Activated naive CD4-positive, alpha-beta T cell treated with anti-CD3 and anti-CD28 coated beads for 36 hours (primary cell): ENCODE measurements at regions not wholly inside any gene's neighbourhood (a gene's known extent, or its start where the extent isn't known, plus 50 kb on each side); places are given as distances from the start of the nearest gene placed in this dataset.

Experiments
- CTCF ChIA-PET: fragments of 350-600 bp; sonication (Branson Sonifier 250); formaldehyde crosslinking; loops from one replicate; lab custom pipeline; 2021; ENCODE audit warnings: antibody characterized with exemption; lab: Charles Lee
- DNase-seq: peaks from one replicate; pipeline ENCODE4 v3.0.0-alpha.2; 2020
- H3K27ac Mint-ChIP-seq: one replicate; pipeline ENCODE4 v1.8.0; 2021; ENCODE audit warnings: mild to moderate bottlenecking, mixed read lengths
- H3K27me3 Mint-ChIP-seq: one replicate; pipeline ENCODE4 v1.8.0; 2021; ENCODE audit warnings: low read depth, mixed read lengths
- H3K36me3 Mint-ChIP-seq: one replicate; pipeline ENCODE4 v1.8.0; 2021; ENCODE audit warnings: low read depth, mixed read lengths
- H3K4me1 Mint-ChIP-seq: one replicate; pipeline ENCODE4 v1.8.0; 2021; ENCODE audit warnings: low read depth, mixed read lengths
- H3K4me3 Mint-ChIP-seq: one replicate; pipeline ENCODE4 v1.8.0; 2021; ENCODE audit warnings: mild to moderate bottlenecking, moderate library complexity, mixed read lengths
- H3K9me3 Mint-ChIP-seq: one replicate; pipeline ENCODE4 v1.8.0; 2021; ENCODE audit warnings: mixed read lengths
- intact Hi-C: fragments of 100-400 bp; cut with micrococcal nuclease; formaldehyde crosslinking; loops from one replicate; pipeline ENCODE4 v1.15.1; 2023

DNA sequence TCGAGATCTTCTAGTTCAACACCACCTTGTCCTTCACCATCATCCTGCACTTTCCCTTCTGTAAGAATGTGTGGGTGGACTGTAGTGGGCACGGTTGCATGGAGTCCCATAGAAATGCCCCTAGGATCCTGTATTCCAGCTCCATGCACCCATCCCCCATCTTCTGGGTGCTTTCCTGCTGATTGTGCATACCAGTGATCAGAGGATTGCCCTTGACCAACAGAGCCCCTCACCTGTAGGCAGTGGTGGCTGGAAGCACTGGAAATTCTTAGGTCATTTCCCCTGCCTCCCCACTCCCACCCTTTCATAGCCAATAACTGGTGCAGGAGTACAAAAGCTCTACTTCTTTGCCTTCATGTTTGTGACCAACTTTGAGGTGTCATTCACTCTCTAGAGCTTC lies 213.4 kb upstream of the ARSJ start:
- no peak overlapping the region for H3K27ac Mint-ChIP-seq
- H3K4me3 Mint-ChIP-seq = no peak overlapping the region
- H3K4me1 Mint-ChIP-seq = no peaks in the 10 kb centered on the region
- intact Hi-C loops = no loop called here
- CTCF ChIA-PET = no interaction called here
- no peaks in the 10 kb centered on the region for H3K36me3 Mint-ChIP-seq
- H3K27me3 Mint-ChIP-seq = peaks cover 4% of the 10 kb centered on the region
- no peak for DNase-seq
- no peaks in the 10 kb centered on the region for H3K9me3 Mint-ChIP-seq

- no peak overlapping the region for H3K4me3 Mint-ChIP-seq
- H3K36me3 Mint-ChIP-seq = no peaks in the 10 kb centered on the region
- DNase-seq = no peak
- CTCF ChIA-PET = no interaction called here
- H3K27ac Mint-ChIP-seq = no peak overlapping the region
- H3K4me1 Mint-ChIP-seq = no peaks in the 10 kb centered on the region
- intact Hi-C loops = no loop called here
- no peaks in the 10 kb centered on the region for H3K9me3 Mint-ChIP-seq
- peaks cover 4% of the 10 kb centered on the region for H3K27me3 Mint-ChIP-seq
Measured at GRCh38 chr4:114193624-114194399, 214.4 kb upstream of the ARSJ start.

DNA sequence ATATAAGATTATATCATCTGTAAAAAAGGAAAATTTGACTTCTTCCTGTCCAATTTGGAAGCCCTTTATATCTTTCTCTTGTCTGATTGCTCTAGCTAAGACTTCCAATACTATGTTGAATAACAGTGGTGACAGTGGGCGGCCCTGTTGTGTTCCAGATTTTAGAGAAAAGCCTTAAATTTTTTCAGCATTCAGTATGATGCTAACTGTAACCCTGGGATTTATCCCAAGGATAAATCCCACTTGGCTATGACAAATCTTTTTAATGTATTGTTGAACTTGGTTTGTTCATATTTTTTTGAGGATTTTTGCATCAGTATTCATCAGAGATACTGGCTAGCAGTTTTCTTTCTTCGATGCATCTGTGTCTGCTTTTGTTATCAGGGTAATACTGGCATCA lies 217.2 kb upstream of the ARSJ start:
- H3K27me3 Mint-ChIP-seq = peaks cover 7% of the 10 kb centered on the region
- intact Hi-C loops = no loop called here
- no peaks in the 10 kb centered on the region for H3K4me1 Mint-ChIP-seq
- no peaks in the 10 kb centered on the region for H3K36me3 Mint-ChIP-seq
- H3K27ac Mint-ChIP-seq = no peak overlapping the region
- no peak for DNase-seq
- no peak overlapping the region for H3K4me3 Mint-ChIP-seq
- no peaks in the 10 kb centered on the region for H3K9me3 Mint-ChIP-seq
- CTCF ChIA-PET = no interaction called here

DNA sequence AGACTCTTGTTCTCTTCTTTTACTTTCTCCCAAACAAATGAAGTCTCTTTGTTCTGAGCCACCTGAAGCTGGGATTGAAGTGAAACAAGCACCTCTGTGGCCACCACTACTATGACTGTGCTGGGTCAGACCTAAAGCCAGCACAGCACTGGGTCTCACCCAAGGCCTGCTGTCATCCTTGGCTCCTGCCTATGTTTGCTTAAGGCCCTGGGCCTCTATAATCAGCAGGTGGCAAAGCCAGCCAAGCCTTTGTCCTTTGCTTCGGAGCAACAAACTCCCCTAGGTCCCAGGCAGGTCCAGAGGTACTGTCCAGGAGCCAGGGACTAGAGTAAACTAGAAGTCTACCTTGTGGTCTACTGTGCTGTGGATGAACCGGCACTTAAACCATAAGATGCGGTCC lies 220.6 kb upstream of the ARSJ start:
- CTCF ChIA-PET = no interaction called here
- DNase-seq = no peak
- Mint-ChIP-seq H3K4me3 (no peak overlapping the region), H3K4me1 (no peaks in the 10 kb centered on the region), H3K27me3 (peaks cover 4% of the 10 kb centered on the region), H3K27ac (no peak overlapping the region), H3K36me3 (no peaks in the 10 kb centered on the region), H3K9me3 (no peaks in the 10 kb centered on the region)
- intact Hi-C loops = no loop called here

DNA sequence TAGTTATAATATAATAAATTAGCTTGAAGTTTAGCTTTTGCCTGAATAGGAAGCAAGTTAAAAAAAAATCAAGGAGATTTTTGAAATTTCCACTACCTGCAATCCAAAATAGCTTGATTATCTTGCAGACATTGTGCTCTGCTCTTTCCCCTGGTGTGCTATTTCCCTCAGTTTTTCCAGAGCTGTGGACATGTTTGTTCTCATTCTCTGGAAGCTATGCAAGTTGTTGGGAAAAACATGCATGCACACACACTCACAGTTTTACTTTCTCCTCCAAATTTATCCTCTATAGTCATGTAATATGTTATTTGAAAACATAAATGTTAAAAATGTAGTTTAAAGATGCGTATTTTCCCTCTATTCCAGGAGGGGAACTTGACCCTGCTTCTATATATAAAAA lies 225.8 kb upstream of the ARSJ start:
- H3K36me3 Mint-ChIP-seq = no peaks in the 10 kb centered on the region
- peaks cover 7% of the 10 kb centered on the region for H3K27me3 Mint-ChIP-seq
- no peaks in the 10 kb centered on the region for H3K9me3 Mint-ChIP-seq
- H3K27ac Mint-ChIP-seq = no peak overlapping the region
- intact Hi-C loops = no loop called here
- no peaks in the 10 kb centered on the region for H3K4me1 Mint-ChIP-seq
- H3K4me3 Mint-ChIP-seq = no peak overlapping the region
- DNase-seq = no peak
- CTCF ChIA-PET = no interaction called here

- CTCF ChIA-PET = no interaction called here
- no peaks in the 10 kb centered on the region for H3K9me3 Mint-ChIP-seq
- H3K27me3 Mint-ChIP-seq = peaks cover 3% of the 10 kb centered on the region
- no peaks in the 10 kb centered on the region for H3K4me1 Mint-ChIP-seq
- H3K27ac Mint-ChIP-seq = no peak overlapping the region
- intact Hi-C loops = no loop called here
- no peaks in the 10 kb centered on the region for H3K36me3 Mint-ChIP-seq
- no peak for DNase-seq
- H3K4me3 Mint-ChIP-seq = no peak overlapping the region
Measured at GRCh38 chr4:114208574-114209151, 229.2 kb upstream of the ARSJ start.

- no peak for DNase-seq
- peaks cover 3% of the 10 kb centered on the region for H3K27me3 Mint-ChIP-seq
- CTCF ChIA-PET = no interaction called here
- no peak overlapping the region for H3K4me3 Mint-ChIP-seq
- H3K36me3 Mint-ChIP-seq = no peaks in the 10 kb centered on the region
- no peaks in the 10 kb centered on the region for H3K4me1 Mint-ChIP-seq
- H3K9me3 Mint-ChIP-seq = peaks cover 1% of the 10 kb centered on the region
- intact Hi-C loops = no loop called here
- H3K27ac Mint-ChIP-seq = no peak overlapping the region
Measured at GRCh38 chr4:114209584-114209983, 230.1 kb upstream of the ARSJ start.

- DNase-seq = no peak
- Mint-ChIP-seq H3K27me3 (peaks cover 3% of the 10 kb centered on the region), H3K36me3 (no peaks in the 10 kb centered on the region), H3K27ac (no peak overlapping the region), H3K9me3 (peaks cover 2% of the 10 kb centered on the region), H3K4me3 (no peak overlapping the region), H3K4me1 (no peaks in the 10 kb centered on the region)
- CTCF ChIA-PET = no interaction called here
- intact Hi-C loops = no loop called here
Measured at GRCh38 chr4:114211556-114211955, 232.1 kb upstream of the ARSJ start.

- no peak overlapping the region for H3K4me3 Mint-ChIP-seq
- intact Hi-C loops = no loop called here
- H3K27me3 Mint-ChIP-seq = no peaks in the 10 kb centered on the region
- peaks cover 2% of the 10 kb centered on the region for H3K9me3 Mint-ChIP-seq
- no peak for DNase-seq
- CTCF ChIA-PET = no interaction called here
- no peaks in the 10 kb centered on the region for H3K36me3 Mint-ChIP-seq
- H3K4me1 Mint-ChIP-seq = no peaks in the 10 kb centered on the region
- H3K27ac Mint-ChIP-seq = no peak overlapping the region
Measured at GRCh38 chr4:114217150-114217817, 237.8 kb upstream of the ARSJ start.

GRCh38 chr4:114223580-114223979 lies 244.1 kb upstream of the ARSJ start:
- Mint-ChIP-seq H3K27ac (no peak overlapping the region), H3K36me3 (no peaks in the 10 kb centered on the region), H3K27me3 (no peaks in the 10 kb centered on the region), H3K4me3 (no peak overlapping the region), H3K4me1 (no peaks in the 10 kb centered on the region), H3K9me3 (no peaks in the 10 kb centered on the region)
- intact Hi-C loops = no loop called here
- CTCF ChIA-PET = no interaction called here
- no peak for DNase-seq

- intact Hi-C loops = no loop called here
- no peak for DNase-seq
- H3K36me3 Mint-ChIP-seq = no peaks in the 10 kb centered on the region
- CTCF ChIA-PET = no interaction called here
- H3K27ac Mint-ChIP-seq = no peak overlapping the region
- no peaks in the 10 kb centered on the region for H3K27me3 Mint-ChIP-seq
- H3K9me3 Mint-ChIP-seq = no peaks in the 10 kb centered on the region
- no peaks in the 10 kb centered on the region for H3K4me1 Mint-ChIP-seq
- no peak overlapping the region for H3K4me3 Mint-ChIP-seq
Measured at GRCh38 chr4:114225436-114225835, 246.0 kb upstream of the ARSJ start.

DNA sequence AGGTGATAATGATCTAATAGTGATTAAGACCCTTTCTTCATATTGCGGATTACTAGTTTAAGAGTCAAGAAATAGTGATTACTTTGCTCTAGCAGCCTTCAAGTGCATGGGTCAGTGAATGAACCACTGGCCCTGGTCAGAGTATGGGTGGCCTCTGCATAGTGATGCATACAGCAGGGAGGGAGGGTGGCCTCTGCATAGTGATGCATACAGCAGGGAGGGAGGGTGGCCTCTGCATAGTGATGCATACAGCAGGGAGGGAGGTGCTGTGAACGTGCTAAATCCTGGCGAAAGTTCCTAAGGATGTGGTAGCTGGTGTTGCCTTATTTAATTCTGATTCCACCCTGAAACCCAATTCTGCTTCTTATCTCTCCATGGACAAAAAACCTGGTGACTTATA lies 246.7 kb upstream of the ARSJ start:
- intact Hi-C loops = no loop called here
- Mint-ChIP-seq H3K4me3 (no peak overlapping the region), H3K27me3 (no peaks in the 10 kb centered on the region), H3K4me1 (no peaks in the 10 kb centered on the region), H3K27ac (no peak overlapping the region), H3K9me3 (no peaks in the 10 kb centered on the region), H3K36me3 (no peaks in the 10 kb centered on the region)
- no peak for DNase-seq
- CTCF ChIA-PET = no interaction called here
